Spinal cord (tissue), 9 donors: ENCODE measurements at regions not wholly inside any gene's neighbourhood (a gene's known extent, or its start where the extent isn't known, plus 50 kb on each side); places are given as distances from the start of the nearest gene placed in this dataset.
A peak's percentile ranks its signal among the peaks of the same experiment; 100 is the strongest.

ENCODE experiments used
- DNase-seq, 6 donors: peaks; one replicate each; pipeline versions ENCODE4 v3.0.0 to v3.0.0-alpha.2; 2013 to 2015; ENCODE audit warnings: low spot score in 6 of 6, low read depth in 4 of 6
- H3K27ac ChIP-seq: one replicate; pipeline ENCODE4 v1.5.1; 2013; ENCODE audit warnings: low read depth, low read length, control low read depth
- H3K27me3 ChIP-seq: one replicate; pipeline ENCODE4 v1.6.1; 2013; ENCODE audit warnings: low read length; ENCODE audit not compliant: control insufficient read depth, insufficient read depth
- H3K36me3 ChIP-seq: one replicate; pipeline ENCODE4 v1.6.1; 2013; ENCODE audit warnings: low read length; ENCODE audit not compliant: control insufficient read depth, insufficient read depth
- H3K4me1 ChIP-seq: one replicate; pipeline ENCODE4 v1.6.1; 2013; ENCODE audit warnings: low read length; ENCODE audit not compliant: control insufficient read depth, insufficient read depth
- H3K4me3 ChIP-seq: one replicate; pipeline ENCODE4 v1.5.1; 2013; ENCODE audit warnings: low read depth, low read length, control low read depth
- H3K9me3 ChIP-seq: one replicate; pipeline ENCODE4 v1.6.1; 2013; ENCODE audit warnings: low read length; ENCODE audit not compliant: control insufficient read depth, insufficient read depth
- WGBS: methylation state at CpG from one replicate; pipeline ENCODE4 v1.1.5; 2013; ENCODE audit warnings: missing lambda C conversion rate; ENCODE audit not compliant: insufficient coverage; 5-methylcytosine and 5-hydroxymethylcytosine counted together
- donor health status: healthy.

GRCh38 chr9:109568568-109569210 lies 70.6 kb upstream of the PTPN3 start:
- no peak for DNase-seq
- Histone ChIP-seq H3K27me3 (no peaks in the 10 kb centered on the region), H3K4me3 (no peak overlapping the region), H3K4me1 (no peaks in the 10 kb centered on the region), H3K27ac (no peak overlapping the region), H3K36me3 (no peaks in the 10 kb centered on the region), H3K9me3 (peaks cover 5% of the 10 kb centered on the region)
- WGBS = 90% methylated on average over 2 of the region's 2 CpGs

- peak; percentile 24 to 93 (median 60) for DNase-seq
- Histone ChIP-seq H3K4me1 (no peaks in the 10 kb centered on the region), H3K27me3 (no peaks in the 10 kb centered on the region), H3K4me3 (no peak overlapping the region), H3K9me3 (peaks cover 5% of the 10 kb centered on the region), H3K27ac (no peak overlapping the region), H3K36me3 (no peaks in the 10 kb centered on the region)
- whole genome bisulfite sequencing = no CpG with 5 or more reads among the region's 2 CpGs
These were observed 76.2 kb upstream of the PTPN3 start for GRCh38 chr9:109574061-109574882.

- H3K4me1 ChIP-seq = no peaks in the 10 kb centered on the region
- 62% methylated on average over 2 of the region's 3 CpGs for WGBS
These were observed 78.7 kb upstream of the PTPN3 start for GRCh38 chr9:109576762-109577161.

GRCh38 chr9:109579191-109579948 lies 81.3 kb upstream of the PTPN3 start:
- Histone ChIP-seq H3K27me3 (no peaks in the 10 kb centered on the region), H3K4me3 (no peak overlapping the region), H3K27ac (no peak overlapping the region), H3K9me3 (no peaks in the 10 kb centered on the region), H3K4me1 (no peaks in the 10 kb centered on the region), H3K36me3 (no peaks in the 10 kb centered on the region)
- DNase-seq = no peak
- 82% methylated on average over 3 of the region's 6 CpGs for WGBS

More at GRCh38 chr9:109576762-109577161, 78.7 kb upstream of the PTPN3 start:
- no peak for DNase-seq
- no peaks in the 10 kb centered on the region for H3K27me3 ChIP-seq
- no peaks in the 10 kb centered on the region for H3K36me3 ChIP-seq
- H3K4me3 ChIP-seq = no peak overlapping the region
- H3K9me3 ChIP-seq = no peaks in the 10 kb centered on the region
- no peak overlapping the region for H3K27ac ChIP-seq

GRCh38 chr9:109582386-109582785 lies 84.3 kb upstream of the PTPN3 start:
- no peak for DNase-seq
- Histone ChIP-seq H3K27me3 (no peaks in the 10 kb centered on the region), H3K4me3 (no peak overlapping the region), H3K27ac (no peak overlapping the region), H3K4me1 (no peaks in the 10 kb centered on the region), H3K9me3 (no peaks in the 10 kb centered on the region), H3K36me3 (no peaks in the 10 kb centered on the region)

- no peak overlapping the region for H3K4me3 ChIP-seq
- WGBS = 100% methylated on average over 1 of the region's 4 CpGs
- H3K27ac ChIP-seq = no peak overlapping the region
These were observed 86.1 kb upstream of the PTPN3 start for GRCh38 chr9:109584205-109584604.

GRCh38 chr9:109585796-109586195 lies 87.7 kb upstream of the PTPN3 start:
- no peaks in the 10 kb centered on the region for H3K27me3 ChIP-seq
- H3K36me3 ChIP-seq = no peaks in the 10 kb centered on the region
- no peak overlapping the region for H3K27ac ChIP-seq
- H3K4me1 ChIP-seq = no peaks in the 10 kb centered on the region
- H3K4me3 ChIP-seq = no peak overlapping the region
- no peaks in the 10 kb centered on the region for H3K9me3 ChIP-seq
- DNase-seq = no peak
- WGBS = 93% methylated on average over 4 of the region's 7 CpGs

More at GRCh38 chr9:109584205-109584604, 86.1 kb upstream of the PTPN3 start:
- H3K9me3 ChIP-seq = no peaks in the 10 kb centered on the region
- no peaks in the 10 kb centered on the region for H3K36me3 ChIP-seq
- no peaks in the 10 kb centered on the region for H3K4me1 ChIP-seq
- no peak for DNase-seq
- no peaks in the 10 kb centered on the region for H3K27me3 ChIP-seq

GRCh38 chr9:109586993-109587392 lies 88.9 kb upstream of the PTPN3 start:
- Histone ChIP-seq H3K27ac (no peak overlapping the region), H3K27me3 (no peaks in the 10 kb centered on the region), H3K36me3 (no peaks in the 10 kb centered on the region), H3K4me1 (no peaks in the 10 kb centered on the region), H3K9me3 (no peaks in the 10 kb centered on the region), H3K4me3 (no peak overlapping the region)
- DNase-seq = no peak
- 92% methylated on average over 4 of the region's 4 CpGs for WGBS

- Histone ChIP-seq H3K36me3 (no peaks in the 10 kb centered on the region), H3K4me1 (no peaks in the 10 kb centered on the region), H3K9me3 (no peaks in the 10 kb centered on the region), H3K27me3 (no peaks in the 10 kb centered on the region), H3K4me3 (no peak overlapping the region), H3K27ac (no peak overlapping the region)
- DNase-seq = no peak
- WGBS = 57% methylated on average over 1 of the region's 3 CpGs
These were observed 90.3 kb upstream of the PTPN3 start for GRCh38 chr9:109588415-109588814.
